ENCODE measurements at regions not wholly inside any gene's neighbourhood (a gene's known extent, or its start where the extent isn't known, plus 50 kb on each side); places are given as distances from the start of the nearest gene placed in this dataset.

DNA sequence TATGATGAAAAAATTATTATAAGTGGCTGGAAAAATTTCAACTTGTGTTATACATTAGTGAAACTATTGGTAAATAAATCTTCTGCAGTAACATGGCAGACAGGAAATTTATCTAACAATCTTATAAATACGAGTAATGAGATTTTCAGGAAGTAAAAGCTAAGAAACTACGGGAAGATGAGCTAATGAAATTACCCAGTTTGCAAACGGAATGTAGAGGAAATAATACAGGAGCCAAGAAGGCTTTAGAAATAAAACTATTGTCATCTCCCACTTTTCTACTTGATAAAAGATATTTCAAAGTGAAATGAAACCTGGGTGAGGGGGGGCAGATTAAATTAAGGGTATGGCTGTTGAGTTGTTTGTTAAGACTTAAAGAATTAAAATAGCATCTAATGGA is 332.5 kb upstream of the SORCS1 start:
- Histone ChIP-seq H3K23me2 (ENCODE audit: insufficient read length, low read depth, low read length, poor library complexity, severe bottlenecking) (no peaks in the 10 kb centered on the region), H4K5ac (ENCODE audit: insufficient read length, low read depth, low read length) (no peak overlapping the region), H2AFZ (ENCODE audit: low read length) (no peak overlapping the region), H3K56ac (ENCODE audit: insufficient read length, low read depth, low read length) (no peak overlapping the region), H3K4ac (ENCODE audit: low read depth, low read length) (no peak overlapping the region), H3T11ph (ENCODE audit: low read length) (no peak overlapping the region), H3K9ac (ENCODE audit: extremely low read depth, insufficient read length, low read length) (no peak overlapping the region), H3K79me1 (ENCODE audit: insufficient read depth, low read depth, low read length, poor library complexity, severe bottlenecking) (no peaks in the 10 kb centered on the region), H3K14ac (ENCODE audit: insufficient read depth, low read length) (no peak overlapping the region), H4K91ac (ENCODE audit: insufficient read length, low read depth, low read length) (no peak overlapping the region), H3K27ac (ENCODE audit: insufficient read length, low read depth, low read length) (no peak overlapping the region), H2BK120ac (ENCODE audit: low read depth, low read length, poor library complexity, severe bottlenecking) (no peak overlapping the region), H3K18ac (ENCODE audit: insufficient read length, low read depth, low read length) (no peak overlapping the region), H2BK5ac (ENCODE audit: insufficient read length, low read length) (no peak overlapping the region), H3K23ac (ENCODE audit: insufficient read length, low read depth, low read length) (no peak overlapping the region), H3K79me2 (ENCODE audit: insufficient read depth, low read length) (no peaks in the 10 kb centered on the region), H2BK15ac (ENCODE audit: low read depth, low read length) (no peak overlapping the region), H3K27me3 (ENCODE audit: insufficient read depth, low read length) (no peaks in the 10 kb centered on the region), H3K9me3 (ENCODE audit: control insufficient read depth, low read depth, low read length) (no peaks in the 10 kb centered on the region), H4K8ac (replicated peaks; ENCODE audit: insufficient read length, low read depth, low read length) (no peak overlapping the region), H2BK12ac (ENCODE audit: insufficient read length, low read depth, low read length) (no peak overlapping the region), H3K4me2 (ENCODE audit: insufficient read depth, insufficient read length, low read length) (no peak overlapping the region), H3K4me1 (ENCODE audit: insufficient read depth, low read length) (no peaks in the 10 kb centered on the region), H4K20me1 (ENCODE audit: control insufficient read depth, insufficient read depth, insufficient read length) (no peaks in the 10 kb centered on the region), H2BK20ac (ENCODE audit: low read depth, low read length, poor library complexity, severe bottlenecking) (no peak overlapping the region), H2AK5ac (ENCODE audit: insufficient read length, low read length) (no peak overlapping the region)
- Mint-ChIP-seq H3K36me3 (ENCODE audit: insufficient read depth in 1 of 3, low read depth in 3 of 3) (no peaks in the 10 kb centered on the region; a peak in 1 of 7 replicates), H3K9me3 (peaks cover 0 to 3% of the 10 kb centered on the region in 2 experiments; a peak in 2 of 5 replicates), H3K27me3 (ENCODE audit: low read depth) (no peaks in the 10 kb centered on the region), H3K4me3 (no peak overlapping the region), H3K4me1 (no peaks in the 10 kb centered on the region), H3K27ac (no peak overlapping the region)
- TF ChIP-seq, protein P1, sequence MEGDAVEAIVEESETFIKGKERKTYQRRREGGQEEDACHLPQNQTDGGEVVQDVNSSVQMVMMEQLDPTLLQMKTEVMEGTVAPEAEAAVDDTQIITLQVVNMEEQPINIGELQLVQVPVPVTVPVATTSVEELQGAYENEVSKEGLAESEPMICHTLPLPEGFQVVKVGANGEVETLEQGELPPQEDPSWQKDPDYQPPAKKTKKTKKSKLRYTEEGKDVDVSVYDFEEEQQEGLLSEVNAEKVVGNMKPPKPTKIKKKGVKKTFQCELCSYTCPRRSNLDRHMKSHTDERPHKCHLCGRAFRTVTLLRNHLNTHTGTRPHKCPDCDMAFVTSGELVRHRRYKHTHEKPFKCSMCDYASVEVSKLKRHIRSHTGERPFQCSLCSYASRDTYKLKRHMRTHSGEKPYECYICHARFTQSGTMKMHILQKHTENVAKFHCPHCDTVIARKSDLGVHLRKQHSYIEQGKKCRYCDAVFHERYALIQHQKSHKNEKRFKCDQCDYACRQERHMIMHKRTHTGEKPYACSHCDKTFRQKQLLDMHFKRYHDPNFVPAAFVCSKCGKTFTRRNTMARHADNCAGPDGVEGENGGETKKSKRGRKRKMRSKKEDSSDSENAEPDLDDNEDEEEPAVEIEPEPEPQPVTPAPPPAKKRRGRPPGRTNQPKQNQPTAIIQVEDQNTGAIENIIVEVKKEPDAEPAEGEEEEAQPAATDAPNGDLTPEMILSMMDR (conservative IDR thresholded peaks at IDR 0.05), result no peak
- no CpG with 5 or more reads among the region's 3 CpGs for WGBS (ENCODE audit: extremely low coverage, insufficient read length, low lambda C conversion rate)
- DNase-seq, result no peak

Data from H9 (cell line).